ENCODE measurements at regions not wholly inside any gene's neighbourhood (a gene's known extent, or its start where the extent isn't known, plus 50 kb on each side); places are given as distances from the start of the nearest gene placed in this dataset.

DNA sequence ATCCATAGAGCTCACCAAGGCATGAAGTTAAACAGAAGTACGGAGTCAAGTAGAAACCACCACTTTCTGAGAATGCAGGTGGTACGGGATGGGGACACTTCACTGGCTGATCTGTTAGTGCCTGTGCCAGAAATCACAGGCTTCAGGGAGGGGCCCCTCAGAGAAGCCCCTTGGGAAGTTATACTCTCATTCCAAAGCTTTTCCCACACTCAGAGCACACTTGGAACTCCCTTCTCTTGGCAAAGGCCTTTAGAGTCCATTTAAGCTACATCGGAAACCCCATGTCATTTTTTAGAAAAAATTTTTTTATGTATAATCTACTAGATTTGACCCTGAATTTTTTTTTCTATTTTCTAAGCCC lies 80.7 kb upstream of the WASF3 start:
- Histone ChIP-seq H3K4me1 (peaks cover 4% of the 10 kb centered on the region), H3K36me3 (no peaks in the 10 kb centered on the region), H3K27me3 (no peaks in the 10 kb centered on the region), H3K27ac (peak overlapping the region; percentile 60), H3K9me3 (no peaks in the 10 kb centered on the region), H3K4me3 (no peak overlapping the region)
- TF ChIP-seq, protein P1, sequence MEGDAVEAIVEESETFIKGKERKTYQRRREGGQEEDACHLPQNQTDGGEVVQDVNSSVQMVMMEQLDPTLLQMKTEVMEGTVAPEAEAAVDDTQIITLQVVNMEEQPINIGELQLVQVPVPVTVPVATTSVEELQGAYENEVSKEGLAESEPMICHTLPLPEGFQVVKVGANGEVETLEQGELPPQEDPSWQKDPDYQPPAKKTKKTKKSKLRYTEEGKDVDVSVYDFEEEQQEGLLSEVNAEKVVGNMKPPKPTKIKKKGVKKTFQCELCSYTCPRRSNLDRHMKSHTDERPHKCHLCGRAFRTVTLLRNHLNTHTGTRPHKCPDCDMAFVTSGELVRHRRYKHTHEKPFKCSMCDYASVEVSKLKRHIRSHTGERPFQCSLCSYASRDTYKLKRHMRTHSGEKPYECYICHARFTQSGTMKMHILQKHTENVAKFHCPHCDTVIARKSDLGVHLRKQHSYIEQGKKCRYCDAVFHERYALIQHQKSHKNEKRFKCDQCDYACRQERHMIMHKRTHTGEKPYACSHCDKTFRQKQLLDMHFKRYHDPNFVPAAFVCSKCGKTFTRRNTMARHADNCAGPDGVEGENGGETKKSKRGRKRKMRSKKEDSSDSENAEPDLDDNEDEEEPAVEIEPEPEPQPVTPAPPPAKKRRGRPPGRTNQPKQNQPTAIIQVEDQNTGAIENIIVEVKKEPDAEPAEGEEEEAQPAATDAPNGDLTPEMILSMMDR (IDR thresholded peaks at IDR 0.05) = no peak
- DNase-seq = no peak
- intact Hi-C loops (cut with DNase I) = no loop called here
- no peak for ATAC-seq

DNA sequence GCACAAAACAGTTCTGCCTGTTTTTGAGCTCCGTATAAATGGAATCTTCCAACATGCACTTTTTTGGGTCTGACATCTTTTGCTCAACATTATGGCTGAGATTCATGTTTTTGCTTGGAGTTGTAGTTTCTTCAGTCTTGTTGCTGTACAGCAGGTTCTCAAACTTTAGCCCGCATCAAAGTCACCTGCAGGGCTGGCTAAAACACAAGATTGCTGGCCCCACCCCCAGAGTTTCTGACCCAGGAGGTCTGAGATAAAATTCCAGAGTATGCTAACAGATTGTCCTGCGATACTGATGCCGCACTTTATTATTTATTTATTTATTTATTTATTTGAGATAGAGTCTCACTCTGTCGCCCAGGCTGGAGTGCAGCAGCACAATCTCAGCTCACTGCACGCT lies 79.8 kb upstream of the WASF3 start:
- no peaks in the 10 kb centered on the region for H3K27me3 ChIP-seq
- H3K9me3 ChIP-seq = no peaks in the 10 kb centered on the region
- H3K36me3 ChIP-seq = no peaks in the 10 kb centered on the region
- H3K27ac ChIP-seq = no peak overlapping the region
- peaks cover 4% of the 10 kb centered on the region for H3K4me1 ChIP-seq
- no peak for ATAC-seq
- no peak overlapping the region for H3K4me3 ChIP-seq
- TF ChIP-seq, protein P1 (IDR thresholded peaks at IDR 0.05) = no peak
- DNase-seq = no peak
- intact Hi-C loops (cut with DNase I) = no loop called here

DNA sequence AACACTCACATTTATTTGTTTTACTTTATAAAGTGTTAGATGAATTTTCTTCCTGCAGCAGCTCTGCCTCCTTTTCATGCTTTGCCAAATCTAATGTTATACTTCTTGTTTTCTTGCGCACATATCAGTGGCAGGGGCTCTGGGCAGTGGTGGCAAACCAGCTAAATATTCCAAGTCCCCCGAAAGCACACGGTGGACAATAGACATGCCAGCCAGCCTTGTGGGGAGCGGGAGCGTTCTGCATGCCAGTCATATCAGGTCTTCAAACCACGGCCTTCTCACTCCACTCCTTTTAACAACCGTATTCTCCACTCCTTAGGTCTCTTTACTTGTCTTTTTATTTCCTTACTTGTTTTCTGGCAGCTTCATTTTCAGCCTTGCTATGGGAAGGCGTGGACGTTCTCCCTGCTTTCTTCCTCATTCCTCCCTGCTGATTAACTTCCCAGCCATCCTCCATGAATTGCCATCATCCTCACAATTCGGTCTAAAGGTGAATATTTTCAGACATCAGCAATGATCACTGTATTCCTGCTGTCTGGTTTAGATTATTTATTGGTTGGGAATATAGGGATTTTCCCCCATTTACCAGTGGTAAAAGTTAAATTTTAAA lies 77.1 kb upstream of the WASF3 start:
- H3K36me3 ChIP-seq = no peaks in the 10 kb centered on the region
- H3K27me3 ChIP-seq = no peaks in the 10 kb centered on the region
- intact Hi-C loops (cut with DNase I) = no loop called here
- H3K4me3 ChIP-seq = no peak overlapping the region
- no peaks in the 10 kb centered on the region for H3K9me3 ChIP-seq
- H3K27ac ChIP-seq = no peak overlapping the region
- TF ChIP-seq, protein P1 (IDR thresholded peaks at IDR 0.05) = no peak
- peaks cover 4% of the 10 kb centered on the region for H3K4me1 ChIP-seq
- ATAC-seq = no peak
- DNase-seq = no peak

DNA sequence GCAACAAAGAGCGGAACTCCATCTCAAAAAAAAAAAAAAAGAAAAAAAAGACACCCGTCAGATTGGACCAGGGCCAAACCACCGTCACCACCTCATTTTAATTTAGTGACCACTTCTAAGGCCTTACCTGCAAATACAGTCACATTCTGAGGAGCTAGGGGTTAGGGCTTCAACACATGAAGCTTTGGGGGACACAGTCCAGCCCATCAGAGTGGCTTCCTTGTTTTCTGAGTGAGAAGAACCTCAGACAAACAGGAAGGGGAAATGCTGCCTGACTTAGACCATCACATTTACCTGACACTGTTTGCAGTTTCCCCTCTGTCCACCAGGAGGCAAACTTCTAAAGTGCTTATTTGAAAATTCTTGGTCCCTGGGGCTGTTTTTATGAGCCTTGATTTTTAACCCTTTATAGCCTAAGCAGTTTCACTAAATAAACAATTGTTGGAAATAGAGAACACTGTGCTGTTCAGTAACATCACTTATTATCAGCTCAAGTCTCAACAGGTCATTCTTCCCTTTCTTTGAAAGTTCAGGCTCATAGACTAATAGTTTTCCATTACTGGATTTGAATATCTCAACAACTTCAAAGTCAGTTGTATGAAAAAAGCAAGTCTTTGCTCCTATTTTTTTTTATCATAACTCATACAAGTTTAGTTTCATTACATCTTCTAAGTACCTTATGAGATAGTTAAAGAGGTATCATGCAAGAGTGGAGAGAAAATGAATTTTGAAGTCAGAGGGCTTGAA lies 74.9 kb upstream of the WASF3 start:
- intact Hi-C loops (cut with DNase I) = no loop called here
- Histone ChIP-seq H3K36me3 (no peaks in the 10 kb centered on the region), H3K4me3 (no peak overlapping the region), H3K27ac (no peak overlapping the region), H3K27me3 (no peaks in the 10 kb centered on the region), H3K9me3 (no peaks in the 10 kb centered on the region), H3K4me1 (no peaks in the 10 kb centered on the region)
- TF ChIP-seq, protein P1 (IDR thresholded peaks at IDR 0.05) = peak; percentile 88
- DNase-seq (no peak), ATAC-seq (peak; percentile 83)

DNA sequence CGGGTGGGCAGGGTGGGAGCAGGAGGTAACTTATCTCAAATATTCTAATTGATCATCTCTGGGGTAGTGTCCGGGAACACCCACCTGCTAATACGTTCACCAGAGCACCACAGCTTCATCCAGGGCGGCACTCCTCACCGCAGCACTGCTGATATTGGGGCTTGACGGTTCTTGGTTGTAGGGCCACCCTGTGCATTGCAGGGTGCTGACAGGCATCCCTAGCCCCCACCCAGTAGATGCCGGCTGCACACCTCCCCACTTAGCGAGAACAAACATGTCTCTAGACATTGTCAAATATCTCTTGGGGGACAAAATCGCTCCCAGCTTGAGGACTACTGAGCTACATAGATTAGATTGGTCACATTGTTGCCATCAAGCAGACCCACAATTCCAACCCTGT lies 73.9 kb upstream of the WASF3 start:
- intact Hi-C loops (cut with DNase I) = no loop called here
- TF ChIP-seq, protein P1 (IDR thresholded peaks at IDR 0.05) = no peak
- DNase-seq (no peak), ATAC-seq (no peak)
- no peak overlapping the region for H3K27ac ChIP-seq
- no peaks in the 10 kb centered on the region for H3K36me3 ChIP-seq
- no peaks in the 10 kb centered on the region for H3K9me3 ChIP-seq
- H3K4me1 ChIP-seq = no peaks in the 10 kb centered on the region
- no peaks in the 10 kb centered on the region for H3K27me3 ChIP-seq
- H3K4me3 ChIP-seq = no peak overlapping the region
